GM19467 (cell line): ENCODE measurements at regions not wholly inside any gene's neighbourhood (a gene's known extent, or its start where the extent isn't known, plus 50 kb on each side); places are given as distances from the start of the nearest gene placed in this dataset.

ENCODE experiments used
- ATAC-seq: cut with Tn5 transposase; IDR thresholded peaks from one replicate; pipeline ENCODE4 v1.9.1; 2021; ENCODE audit warnings: mild to moderate bottlenecking, moderate library complexity; ENCODE audit not compliant: unreplicated experiment

- ATAC-seq: no peak
Measured at GRCh38 chr1:88266051-88266450, 418.0 kb upstream of the PKN2 start.

- ATAC-seq: no peak
Measured at GRCh38 chr1:88272216-88272615, 411.9 kb upstream of the PKN2 start.

GRCh38 chr1:88274431-88274830 is 409.6 kb upstream of the PKN2 start:
- ATAC-seq: no peak

- no peak for ATAC-seq
Measured at GRCh38 chr1:88275259-88275862, 408.7 kb upstream of the PKN2 start.

- ATAC-seq: no peak
Measured at GRCh38 chr1:88276163-88276562, 407.9 kb upstream of the PKN2 start.

GRCh38 chr1:88284066-88284465 is 400.0 kb upstream of the PKN2 start:
- no peak for ATAC-seq

- no peak for ATAC-seq
Measured at GRCh38 chr1:88284666-88285366, 399.3 kb upstream of the PKN2 start.

GRCh38 chr1:88286716-88287115 is 397.4 kb upstream of the PKN2 start:
- no peak for ATAC-seq

- ATAC-seq: no peak
Measured at GRCh38 chr1:88288571-88288970, 395.5 kb upstream of the PKN2 start.

GRCh38 chr1:88289401-88290102 is 394.5 kb upstream of the PKN2 start:
- ATAC-seq: no peak

- ATAC-seq: no peak
Measured at GRCh38 chr1:88291611-88292354, 392.3 kb upstream of the PKN2 start.

- ATAC-seq: no peak
Measured at GRCh38 chr1:88293691-88294190, 390.3 kb upstream of the PKN2 start.

GRCh38 chr1:88296227-88296626 is 387.8 kb upstream of the PKN2 start:
- ATAC-seq: no peak

- ATAC-seq: no peak
Measured at GRCh38 chr1:88296642-88297041, 387.4 kb upstream of the PKN2 start.

GRCh38 chr1:88298506-88298905 is 385.6 kb upstream of the PKN2 start:
- no peak for ATAC-seq

- ATAC-seq: no peak
Measured at GRCh38 chr1:88300752-88301263, 383.3 kb upstream of the PKN2 start.

GRCh38 chr1:88302843-88303486 is 381.1 kb upstream of the PKN2 start:
- no peak for ATAC-seq

GRCh38 chr1:88311265-88311664 is 372.8 kb upstream of the PKN2 start:
- ATAC-seq: no peak

GRCh38 chr1:88311907-88312306 is 372.2 kb upstream of the PKN2 start:
- no peak for ATAC-seq

GRCh38 chr1:88317396-88317795 is 366.7 kb upstream of the PKN2 start:
- no peak for ATAC-seq

- no peak for ATAC-seq
Measured at GRCh38 chr1:88318740-88319139, 365.3 kb upstream of the PKN2 start.
